C1 segment of cervical spinal cord (tissue), 14 donors: ENCODE measurements at regions not wholly inside any gene's neighbourhood (a gene's known extent, or its start where the extent isn't known, plus 50 kb on each side); places are given as distances from the start of the nearest gene placed in this dataset.

Experiments
- DNase-seq, 14 donors: peaks; one replicate each; lab custom pipeline; 2025; lab: John Stamatoyannopoulos, UW

DNA sequence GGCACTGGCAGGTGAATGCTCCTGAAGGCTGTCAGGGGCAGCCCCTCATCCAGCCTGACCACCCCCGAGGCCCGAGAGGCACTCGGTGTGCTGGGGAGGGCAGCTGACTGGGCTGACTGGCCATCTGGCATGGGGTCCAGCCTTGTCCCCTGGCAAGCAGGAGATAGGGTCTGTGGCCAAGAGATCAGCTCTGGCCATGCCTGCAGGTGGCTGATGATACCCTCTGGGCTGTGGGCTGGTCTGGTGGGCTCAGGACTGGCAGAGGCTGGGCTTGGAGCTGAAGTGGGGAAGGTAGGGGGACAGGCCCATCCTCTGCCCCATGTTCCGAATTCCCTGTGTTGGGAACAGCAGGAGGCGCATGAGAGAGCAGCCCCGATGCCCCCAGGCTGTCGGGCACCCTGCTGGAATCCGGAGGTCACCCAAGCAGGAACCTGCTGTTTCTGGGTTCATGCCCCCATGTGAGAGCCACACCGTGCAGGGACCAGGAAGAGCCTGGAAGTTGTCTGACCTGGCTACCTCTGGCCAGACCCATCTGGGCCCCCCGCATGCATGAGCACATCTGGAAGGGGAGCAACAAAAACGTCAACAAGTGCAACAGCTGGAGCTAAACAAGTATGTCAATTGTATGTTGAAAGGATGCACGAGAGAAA is 527.0 kb downstream of the TBC1D22A start:
- no peak for DNase-seq

- DNase-seq = no peak
Measured at GRCh38 chr22:47288680-47289079, 526.2 kb downstream of the TBC1D22A start.

DNA sequence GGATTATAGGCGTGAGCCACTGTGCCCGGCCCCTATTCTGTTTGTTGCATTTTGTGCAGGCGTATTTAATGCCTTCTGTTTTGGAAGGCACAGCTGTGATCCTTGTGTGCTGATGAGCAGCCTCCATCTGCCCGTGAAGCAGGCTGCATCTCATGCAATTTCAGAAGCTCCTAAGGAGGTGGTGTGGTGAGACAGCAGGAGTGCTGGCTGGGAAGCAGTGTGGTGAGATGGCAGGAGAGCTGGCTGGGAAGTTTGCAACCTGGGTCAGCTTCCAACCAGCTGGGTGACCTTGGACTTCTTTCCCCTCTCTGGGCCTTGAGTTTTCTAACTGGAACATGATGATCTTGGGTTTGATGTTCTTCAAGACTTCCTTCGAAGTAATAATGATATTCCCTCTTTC is 525.1 kb downstream of the TBC1D22A start:
- no peak for DNase-seq

- DNase-seq = no peak
Measured at GRCh38 chr22:47286590-47286989, 524.1 kb downstream of the TBC1D22A start.

DNA sequence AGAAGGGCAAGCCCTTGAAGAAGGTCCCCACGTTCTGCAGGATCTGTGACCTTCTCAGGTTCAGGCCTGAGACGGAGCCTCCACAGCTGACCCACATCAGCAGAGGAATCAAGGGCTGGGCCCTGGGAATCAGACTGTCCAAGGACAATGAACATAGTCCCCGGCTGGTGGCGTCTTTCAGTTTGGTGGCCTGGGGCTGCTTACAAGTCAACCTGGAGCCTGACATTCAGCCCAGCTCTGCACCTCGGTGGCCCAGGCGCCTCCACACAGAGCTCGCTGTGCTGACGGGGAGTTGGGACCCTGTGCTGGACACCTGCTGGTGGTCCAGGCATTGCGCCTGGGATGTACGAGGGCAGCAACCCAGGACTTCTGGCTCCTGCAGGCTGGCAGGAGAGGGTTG is 523.5 kb downstream of the TBC1D22A start:
- no peak for DNase-seq

- no peak for DNase-seq
Measured at GRCh38 chr22:47284822-47285221, 522.4 kb downstream of the TBC1D22A start.

GRCh38 chr22:47284360-47284759 is 521.9 kb downstream of the TBC1D22A start:
- no peak for DNase-seq

DNA sequence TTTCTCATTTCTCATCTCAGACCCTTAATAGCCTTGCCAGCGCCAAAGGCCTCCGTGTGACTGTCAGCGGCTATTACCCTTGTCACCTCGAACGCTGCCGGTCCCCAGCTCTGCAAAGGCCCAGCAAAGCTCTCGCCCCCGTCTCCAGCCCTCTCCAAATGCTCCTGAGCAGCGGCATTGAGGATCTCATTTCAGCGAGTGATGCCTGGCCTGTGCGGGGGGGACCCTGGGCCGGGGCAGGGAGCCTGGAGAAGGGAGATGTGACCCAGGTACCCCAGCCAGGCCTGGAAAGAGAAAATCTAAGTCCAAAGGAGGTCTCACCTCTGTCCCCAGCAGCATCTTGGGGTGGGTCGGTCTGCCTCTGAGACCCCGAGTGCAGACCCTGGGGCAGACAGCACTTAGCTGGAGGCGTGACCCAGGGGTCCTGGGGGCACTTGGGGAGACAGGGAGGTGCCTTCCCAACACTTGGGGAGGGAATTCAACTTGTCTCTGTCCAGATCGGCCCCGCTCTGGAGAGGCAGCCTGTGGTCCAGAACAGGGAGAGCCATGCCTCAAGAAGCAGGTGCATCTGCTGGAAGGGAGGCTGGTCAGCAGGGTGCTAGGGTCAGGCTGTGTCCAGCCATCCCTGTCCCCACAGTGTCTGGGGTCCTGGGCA is 521.3 kb downstream of the TBC1D22A start:
- DNase-seq = no peak

DNA sequence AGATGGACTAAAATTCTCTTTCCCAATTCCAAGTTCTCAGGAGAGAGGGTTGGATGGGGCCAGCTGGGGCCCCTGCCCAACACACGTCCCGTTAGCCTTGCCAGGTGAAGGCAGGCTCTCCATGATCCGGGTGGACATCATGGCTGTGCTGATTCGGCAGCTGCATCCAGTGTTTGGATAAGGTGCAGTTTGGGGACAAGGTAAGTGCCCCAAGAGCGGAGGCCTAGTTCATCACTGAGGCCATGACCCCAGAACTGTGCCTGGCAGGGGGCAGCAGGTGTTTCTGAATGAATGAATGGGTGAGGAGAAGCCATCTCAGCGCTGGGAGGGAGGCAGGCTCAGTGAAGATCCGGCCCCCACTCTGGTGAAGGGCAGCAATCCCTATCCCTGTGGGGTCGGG is 520.4 kb downstream of the TBC1D22A start:
- DNase-seq = no peak

DNA sequence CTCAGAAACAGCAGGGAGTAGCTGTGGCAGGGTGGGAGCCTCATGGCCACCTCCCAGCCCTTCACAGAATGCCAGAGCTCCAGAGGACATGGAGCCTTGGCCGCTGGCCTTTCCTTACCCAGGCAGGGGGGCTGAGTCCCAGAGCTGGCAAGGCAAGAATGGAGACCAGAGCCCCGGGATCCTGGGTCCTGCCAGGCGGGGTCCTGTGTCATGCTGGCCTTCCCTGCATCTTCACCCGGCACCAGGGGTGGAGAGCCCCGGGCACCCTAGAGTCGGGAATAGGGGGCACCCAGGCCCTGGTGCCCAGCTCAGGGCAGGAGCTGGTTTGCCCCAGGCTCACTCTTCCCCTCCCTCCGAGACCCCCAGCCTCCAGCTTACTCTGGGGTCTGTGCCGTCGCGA is 519.9 kb downstream of the TBC1D22A start:
- no peak for DNase-seq

DNA sequence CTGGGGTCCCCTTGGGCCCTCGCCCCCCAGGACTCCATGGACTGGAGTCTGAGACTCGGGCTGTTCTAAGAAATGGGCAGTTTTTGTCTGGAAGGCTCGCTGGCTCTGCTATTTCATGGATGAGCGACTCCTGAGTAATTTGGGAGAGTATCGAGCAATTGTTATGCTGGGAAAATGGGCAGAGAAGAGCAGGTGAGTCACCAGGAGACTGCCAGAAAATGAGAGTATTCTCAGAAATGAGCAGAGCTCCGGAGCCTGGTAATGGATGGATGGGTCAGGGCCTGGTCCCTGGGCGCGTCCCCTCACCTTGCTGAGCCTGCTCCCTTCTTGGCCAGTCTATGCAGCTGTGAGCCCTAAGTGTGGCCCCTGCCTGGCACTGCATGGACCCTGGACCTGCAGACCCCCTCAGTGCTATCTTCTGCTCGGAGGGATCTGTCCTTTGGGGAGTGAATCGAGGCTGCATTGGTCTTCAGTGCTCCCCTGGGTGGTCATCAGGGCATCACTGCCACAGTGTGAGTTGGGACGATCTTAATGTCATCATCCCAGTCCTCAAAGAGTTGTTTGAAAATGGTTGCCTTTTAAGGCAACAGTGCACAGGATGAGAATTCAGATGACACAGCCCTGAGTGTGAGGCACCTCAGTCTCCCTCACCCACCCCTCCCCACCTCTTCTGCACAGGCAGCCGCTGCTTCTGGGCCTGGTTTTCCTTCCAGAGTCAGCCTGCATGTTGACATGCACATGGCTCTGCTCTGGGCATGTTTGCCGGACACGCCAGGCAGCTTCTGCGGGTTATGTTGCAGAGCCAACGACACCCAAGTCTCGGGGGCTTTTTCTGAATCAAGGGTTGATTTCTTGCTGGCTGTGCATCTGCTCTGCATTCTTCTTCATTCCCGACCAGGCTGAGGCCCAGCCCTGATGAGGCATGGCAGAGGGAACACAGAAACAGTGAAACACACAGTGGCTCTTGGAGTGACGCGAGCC is 519.0 kb downstream of the TBC1D22A start:
- DNase-seq = no peak

- DNase-seq = no peak
Measured at GRCh38 chr22:47280301-47280700, 517.9 kb downstream of the TBC1D22A start.

DNA sequence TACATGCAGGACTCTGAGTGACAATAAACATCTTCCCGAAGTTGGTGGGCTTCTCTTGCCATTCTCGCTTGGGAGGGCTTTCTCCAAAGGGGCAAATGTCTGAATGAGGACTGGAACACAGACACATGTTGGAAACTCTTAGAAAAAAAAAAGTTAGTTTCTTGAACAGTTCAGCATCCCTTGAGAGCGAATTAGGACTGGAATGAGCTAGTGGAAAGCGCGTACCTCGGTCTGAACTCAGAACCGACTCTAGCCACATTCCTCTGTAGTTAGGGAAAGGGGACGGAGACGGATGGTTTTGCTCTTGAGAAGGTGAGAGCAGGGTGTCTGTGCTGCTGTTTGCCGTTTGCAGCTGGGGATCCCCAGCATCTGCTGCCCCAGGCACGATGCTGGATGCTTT is 517.3 kb downstream of the TBC1D22A start:
- DNase-seq = no peak

DNA sequence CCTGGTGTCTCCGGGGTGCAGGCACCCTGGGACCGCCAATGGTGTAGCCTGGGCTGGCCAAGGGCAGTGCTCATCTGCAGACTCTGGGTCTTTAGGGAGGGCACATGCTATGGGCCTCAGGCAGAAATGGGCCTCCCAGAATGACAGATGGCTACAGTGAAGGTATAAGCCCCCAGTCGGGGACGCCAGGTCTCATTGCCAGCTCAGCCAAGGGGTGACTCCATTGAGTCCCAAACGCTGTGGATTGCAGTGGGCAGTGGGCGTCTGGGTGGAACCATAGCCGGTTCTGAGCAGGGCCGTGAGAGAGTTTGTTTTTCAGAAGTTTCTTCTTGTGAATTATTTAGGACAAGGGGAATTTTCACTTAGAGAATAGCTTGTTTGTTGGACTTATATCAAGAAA is 516.9 kb downstream of the TBC1D22A start:
- no peak for DNase-seq

DNA sequence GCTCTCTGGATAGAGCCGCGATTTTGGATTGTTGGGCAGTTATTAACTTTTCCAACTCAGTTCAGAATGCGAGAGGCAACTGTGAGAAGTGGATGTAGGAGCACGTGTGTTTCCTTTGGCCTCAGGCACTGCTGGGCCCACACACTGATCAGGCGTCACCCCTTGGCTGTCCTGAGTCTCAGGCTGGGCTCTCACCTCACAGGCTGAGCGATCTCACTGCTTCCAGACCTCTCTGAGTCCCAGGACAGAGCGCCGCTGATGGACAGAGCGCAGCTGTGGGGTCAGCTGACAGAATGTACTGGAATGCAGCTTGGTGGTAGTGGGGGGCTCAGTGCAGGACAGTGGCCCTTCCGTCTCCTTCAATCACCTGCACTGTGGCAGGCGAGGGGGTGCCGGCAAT is 516.2 kb downstream of the TBC1D22A start:
- no peak for DNase-seq

GRCh38 chr22:47277531-47277930 is 515.1 kb downstream of the TBC1D22A start:
- DNase-seq = no peak

- DNase-seq = no peak
Measured at GRCh38 chr22:47276991-47277390, 514.5 kb downstream of the TBC1D22A start.

DNA sequence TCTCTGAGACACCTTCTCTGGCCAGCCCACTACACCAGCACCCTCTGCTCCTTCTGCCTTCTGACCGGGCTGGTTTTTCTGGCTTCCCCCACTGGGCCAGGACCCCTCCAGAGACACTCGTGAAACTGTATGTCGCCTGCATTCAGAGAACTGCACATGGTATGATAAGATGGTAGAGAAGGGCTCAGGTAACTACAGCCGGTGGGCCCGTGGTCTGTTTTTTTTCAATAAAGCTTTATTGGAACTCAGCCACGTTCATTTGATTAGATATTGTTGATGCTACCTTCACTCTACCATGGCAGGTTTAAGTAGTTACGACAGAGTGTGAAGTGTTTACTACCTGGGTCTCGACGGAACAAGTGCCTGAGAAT is 514.0 kb downstream of the TBC1D22A start:
- DNase-seq = no peak

DNA sequence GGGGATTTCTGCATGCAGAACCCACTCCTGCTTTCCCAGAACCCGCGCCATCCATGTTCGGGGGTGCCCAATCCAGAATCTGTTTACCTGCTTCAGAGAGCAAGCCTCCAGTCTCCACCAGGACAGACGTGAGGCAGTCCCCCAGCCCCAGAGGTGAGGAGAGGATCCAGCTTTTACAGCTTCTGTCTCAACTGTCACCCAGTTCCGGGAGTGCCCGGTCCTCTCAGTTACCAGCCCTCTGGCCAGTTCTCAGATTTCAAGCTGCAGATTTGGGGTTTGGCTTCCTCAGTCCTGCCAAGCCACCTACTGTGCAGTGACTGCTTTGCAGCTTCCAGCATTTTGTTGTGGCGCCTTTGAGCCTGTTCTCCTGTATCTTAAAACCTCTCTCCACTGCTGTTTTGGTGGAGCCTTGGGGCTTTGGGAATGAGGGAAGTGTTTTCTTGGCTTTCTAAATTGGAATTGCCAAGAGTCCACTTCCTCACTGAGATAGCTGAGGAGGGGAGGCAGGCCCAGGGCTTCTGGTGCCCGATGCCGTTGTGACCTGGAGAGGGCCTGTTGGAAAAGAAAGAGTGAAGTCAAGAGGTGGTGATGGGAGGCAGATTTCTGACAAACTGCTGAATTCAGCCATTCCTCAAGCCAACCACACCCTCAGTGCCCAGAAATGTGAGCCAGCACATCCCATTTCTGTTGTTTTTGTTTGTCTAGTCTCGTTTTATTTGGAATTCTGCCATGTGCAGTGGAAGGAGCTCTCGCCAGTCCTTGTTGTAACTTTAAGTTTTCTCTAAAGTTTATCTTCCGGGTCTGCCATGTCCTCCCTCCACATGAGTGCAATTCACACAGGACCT is 513.4 kb downstream of the TBC1D22A start:
- no peak for DNase-seq

DNA sequence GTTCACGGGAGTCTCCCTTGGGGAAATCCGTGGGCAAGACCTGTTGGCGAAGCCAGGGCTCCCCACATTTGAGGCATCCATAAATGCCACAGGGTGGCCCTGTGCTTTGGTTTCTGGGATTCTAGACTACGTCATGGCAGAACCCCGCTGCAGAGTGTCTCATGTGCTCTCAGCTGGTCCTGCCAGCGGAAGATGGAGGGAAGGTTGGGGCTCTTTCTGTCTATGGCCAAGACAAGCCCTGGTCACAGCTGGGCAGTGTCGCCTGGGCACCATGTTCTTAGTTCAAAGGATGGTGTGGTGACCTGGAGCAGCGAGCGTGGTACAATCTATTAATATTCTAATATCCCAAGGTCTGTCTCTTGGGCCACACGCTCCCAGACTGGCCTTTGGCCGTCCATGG is 511.7 kb downstream of the TBC1D22A start:
- DNase-seq = no peak

DNA sequence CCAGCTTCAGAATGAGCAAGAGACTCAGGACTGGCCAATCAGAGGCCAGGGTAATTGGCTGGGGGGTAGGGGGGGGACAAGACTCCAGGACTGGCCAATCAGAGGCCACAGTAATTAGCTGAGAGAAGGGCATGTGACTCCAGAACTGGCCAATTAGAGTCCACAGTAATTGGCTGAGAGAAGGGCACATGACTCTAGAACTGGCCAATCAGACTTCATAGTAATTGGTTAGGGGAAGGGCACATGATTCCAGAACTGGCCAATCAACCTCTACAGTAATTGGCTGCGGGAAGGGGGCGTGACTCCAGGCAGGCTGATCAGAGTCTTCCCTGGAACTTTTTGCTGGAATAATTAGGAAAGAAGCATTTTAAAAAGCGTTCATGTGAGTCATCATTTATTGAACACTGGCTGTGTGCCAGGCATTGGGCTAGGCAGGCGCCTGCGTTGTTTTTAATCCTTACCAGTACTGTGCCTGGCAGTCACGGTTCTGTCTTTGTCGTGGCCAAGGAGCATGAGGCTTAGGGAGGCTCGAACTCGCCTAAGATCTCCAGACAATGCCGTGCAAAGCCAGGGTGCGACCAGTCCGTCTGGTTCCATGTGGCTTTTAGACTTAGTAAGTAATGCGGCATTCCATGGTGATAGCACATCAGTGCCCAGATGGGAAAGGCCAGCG is 508.1 kb downstream of the TBC1D22A start:
- DNase-seq = no peak
